OCI-LY3 (cell line): ENCODE measurements at regions not wholly inside any gene's neighbourhood (a gene's known extent, or its start where the extent isn't known, plus 50 kb on each side); places are given as distances from the start of the nearest gene placed in this dataset.

Source experiments
- EZH2phosphoT487 ChIP-seq: fragments of 200-600 bp; shearing (Covaris generic); IDR thresholded peaks from 2 replicates; pipeline ENCODE4 v1.6.1; 2018; ENCODE audit warnings: antibody characterized with exemption, mixed run types, low read depth
- TF ChIP-seq, protein P1 (sequence below): fragments of 200-600, 300-600 bp; sonication (generic); IDR thresholded peaks from 2 replicates; pipeline ENCODE4 v1.5.1; 2014; ENCODE audit warnings: antibody characterized with exemption, low read length, low read depth

DNA sequence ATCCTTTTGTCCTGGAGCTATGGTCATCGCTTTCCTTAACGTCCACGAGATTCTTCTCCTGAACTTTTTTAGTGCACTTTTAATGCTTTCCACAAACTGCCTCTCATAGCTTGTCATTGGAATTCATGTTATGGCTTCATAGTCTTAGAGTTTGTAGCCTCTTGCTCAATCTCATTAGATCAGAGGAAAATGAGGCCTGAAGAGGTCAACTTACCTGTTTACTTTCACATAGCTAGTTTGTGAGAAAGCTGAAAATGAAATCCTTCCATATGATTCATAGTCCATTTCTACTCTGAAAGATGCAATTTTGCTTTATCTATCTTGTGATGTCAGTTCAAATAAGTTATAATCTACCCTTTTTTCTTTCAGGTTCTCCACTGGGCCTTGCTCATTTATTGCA, 1747.2 kb upstream of the RAG2 start:
- TF ChIP-seq, protein P1, sequence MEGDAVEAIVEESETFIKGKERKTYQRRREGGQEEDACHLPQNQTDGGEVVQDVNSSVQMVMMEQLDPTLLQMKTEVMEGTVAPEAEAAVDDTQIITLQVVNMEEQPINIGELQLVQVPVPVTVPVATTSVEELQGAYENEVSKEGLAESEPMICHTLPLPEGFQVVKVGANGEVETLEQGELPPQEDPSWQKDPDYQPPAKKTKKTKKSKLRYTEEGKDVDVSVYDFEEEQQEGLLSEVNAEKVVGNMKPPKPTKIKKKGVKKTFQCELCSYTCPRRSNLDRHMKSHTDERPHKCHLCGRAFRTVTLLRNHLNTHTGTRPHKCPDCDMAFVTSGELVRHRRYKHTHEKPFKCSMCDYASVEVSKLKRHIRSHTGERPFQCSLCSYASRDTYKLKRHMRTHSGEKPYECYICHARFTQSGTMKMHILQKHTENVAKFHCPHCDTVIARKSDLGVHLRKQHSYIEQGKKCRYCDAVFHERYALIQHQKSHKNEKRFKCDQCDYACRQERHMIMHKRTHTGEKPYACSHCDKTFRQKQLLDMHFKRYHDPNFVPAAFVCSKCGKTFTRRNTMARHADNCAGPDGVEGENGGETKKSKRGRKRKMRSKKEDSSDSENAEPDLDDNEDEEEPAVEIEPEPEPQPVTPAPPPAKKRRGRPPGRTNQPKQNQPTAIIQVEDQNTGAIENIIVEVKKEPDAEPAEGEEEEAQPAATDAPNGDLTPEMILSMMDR, result no peak
- no peak for TF ChIP-seq EZH2phosphoT487
